ENCODE measurements at regions not wholly inside any gene's neighbourhood (a gene's known extent, or its start where the extent isn't known, plus 50 kb on each side); places are given as distances from the start of the nearest gene placed in this dataset.

- intact Hi-C loops (cut with micrococcal nuclease), result no loop called here
- H3K36me3 ChIP-seq (ENCODE audit: insufficient read depth, low read length), result no peaks in the 10 kb centered on the region
- Mint-ChIP-seq H3K36me3 (no peaks in the 10 kb centered on the region), H3K27ac (no peak overlapping the region), H3K4me1 (no peaks in the 10 kb centered on the region), H3K9me3 (peaks cover 0 to 4% (median 0%) of the 10 kb centered on the region in 8 donors), H3K4me3 (no peak overlapping the region), H3K27me3 (peaks cover 0 to 1% of the 10 kb centered on the region in 2 donors)
- no peaks in the 10 kb centered on the region for H3K9me3 ChIP-seq (ENCODE audit: control insufficient read depth in 1 of 2, low read length in 2 of 2)
- H3K27ac ChIP-seq (ENCODE audit: low read depth, low read length), result no peak overlapping the region
- DNase-seq, result no peak
- H3K4me1 ChIP-seq (ENCODE audit: insufficient read depth, low read length), result no peaks in the 10 kb centered on the region
- POLR2A ChIA-PET (ENCODE audit: partially characterized antibody), result no interaction called here
- H3K4me3 ChIP-seq (ENCODE audit: low read length in 2 of 2), result no peak overlapping the region
- no peaks in the 10 kb centered on the region for H3K27me3 ChIP-seq (ENCODE audit: insufficient read depth, low read length)
- CTCF ChIA-PET (ENCODE audit: partially characterized antibody), result no interaction called here
Observed at GRCh38 chrX:3451571-3451970, 105.1 kb upstream of the MXRA5 start.

- H3K9me3 Mint-ChIP-seq, result peaks cover 0 to 4% (median 0%) of the 10 kb centered on the region in 8 donors
- H3K27ac Mint-ChIP-seq, result no peak overlapping the region
- CTCF ChIA-PET (ENCODE audit: partially characterized antibody), result no interaction called here
Observed at GRCh38 chrX:3450881-3451570, 104.6 kb upstream of the MXRA5 start.

GRCh38 chrX:3449287-3449686, 102.8 kb upstream of the MXRA5 start:
- Histone ChIP-seq H3K4me1 (ENCODE audit: insufficient read depth, low read length) (no peaks in the 10 kb centered on the region), H3K27me3 (ENCODE audit: insufficient read depth, low read length) (no peaks in the 10 kb centered on the region), H3K27ac (ENCODE audit: low read depth, low read length) (no peak overlapping the region), H3K4me3 (ENCODE audit: low read length in 2 of 2) (no peak overlapping the region), H3K36me3 (ENCODE audit: insufficient read depth, low read length) (no peaks in the 10 kb centered on the region), H3K9me3 (ENCODE audit: control insufficient read depth in 1 of 2, low read length in 2 of 2) (no peaks in the 10 kb centered on the region)
- no peak for DNase-seq
- intact Hi-C loops (cut with micrococcal nuclease), result no loop called here
- Mint-ChIP-seq H3K27ac (no peak overlapping the region), H3K9me3 (peaks cover 0 to 4% (median 0%) of the 10 kb centered on the region in 8 donors), H3K36me3 (no peaks in the 10 kb centered on the region), H3K4me1 (no peaks in the 10 kb centered on the region), H3K4me3 (no peak overlapping the region), H3K27me3 (peaks cover 0 to 1% of the 10 kb centered on the region in 2 donors)
- ChIA-PET POLR2A (ENCODE audit: partially characterized antibody) (no interaction called here), CTCF (ENCODE audit: partially characterized antibody) (no interaction called here)

More at GRCh38 chrX:3450881-3451570, 104.6 kb upstream of the MXRA5 start:
- H3K9me3 ChIP-seq (ENCODE audit: control insufficient read depth in 1 of 2, low read length in 2 of 2), result no peaks in the 10 kb centered on the region
- no peak overlapping the region for H3K4me3 ChIP-seq (ENCODE audit: low read length in 2 of 2)
- Mint-ChIP-seq H3K36me3 (no peaks in the 10 kb centered on the region), H3K27me3 (peaks cover 0 to 1% of the 10 kb centered on the region in 2 donors), H3K4me1 (no peaks in the 10 kb centered on the region), H3K4me3 (no peak overlapping the region)
- H3K4me1 ChIP-seq (ENCODE audit: insufficient read depth, low read length), result no peaks in the 10 kb centered on the region
- intact Hi-C loops (cut with micrococcal nuclease), result no loop called here
- no peaks in the 10 kb centered on the region for H3K27me3 ChIP-seq (ENCODE audit: insufficient read depth, low read length)
- no peak overlapping the region for H3K27ac ChIP-seq (ENCODE audit: low read depth, low read length)
- no peak for DNase-seq
- H3K36me3 ChIP-seq (ENCODE audit: insufficient read depth, low read length), result no peaks in the 10 kb centered on the region
- POLR2A ChIA-PET (ENCODE audit: partially characterized antibody), result no interaction called here

GRCh38 chrX:3448563-3448962, 102.1 kb upstream of the MXRA5 start:
- Histone ChIP-seq H3K27me3 (ENCODE audit: insufficient read depth, low read length) (no peaks in the 10 kb centered on the region), H3K27ac (ENCODE audit: low read depth, low read length) (no peak overlapping the region), H3K4me3 (ENCODE audit: low read length in 2 of 2) (no peak overlapping the region), H3K36me3 (ENCODE audit: insufficient read depth, low read length) (no peaks in the 10 kb centered on the region), H3K4me1 (ENCODE audit: insufficient read depth, low read length) (no peaks in the 10 kb centered on the region), H3K9me3 (ENCODE audit: control insufficient read depth in 1 of 2, low read length in 2 of 2) (no peaks in the 10 kb centered on the region)
- DNase-seq, result no peak
- POLR2A ChIA-PET (ENCODE audit: partially characterized antibody), result no interaction called here
- CTCF ChIA-PET (ENCODE audit: partially characterized antibody), result no interaction called here
- intact Hi-C loops (cut with micrococcal nuclease), result no loop called here
- Mint-ChIP-seq H3K4me1 (no peaks in the 10 kb centered on the region), H3K27ac (no peak overlapping the region), H3K27me3 (peaks cover 0 to 1% of the 10 kb centered on the region in 2 donors), H3K36me3 (no peaks in the 10 kb centered on the region), H3K4me3 (no peak overlapping the region), H3K9me3 (peaks cover 0 to 4% (median 0%) of the 10 kb centered on the region in 8 donors)

DNA sequence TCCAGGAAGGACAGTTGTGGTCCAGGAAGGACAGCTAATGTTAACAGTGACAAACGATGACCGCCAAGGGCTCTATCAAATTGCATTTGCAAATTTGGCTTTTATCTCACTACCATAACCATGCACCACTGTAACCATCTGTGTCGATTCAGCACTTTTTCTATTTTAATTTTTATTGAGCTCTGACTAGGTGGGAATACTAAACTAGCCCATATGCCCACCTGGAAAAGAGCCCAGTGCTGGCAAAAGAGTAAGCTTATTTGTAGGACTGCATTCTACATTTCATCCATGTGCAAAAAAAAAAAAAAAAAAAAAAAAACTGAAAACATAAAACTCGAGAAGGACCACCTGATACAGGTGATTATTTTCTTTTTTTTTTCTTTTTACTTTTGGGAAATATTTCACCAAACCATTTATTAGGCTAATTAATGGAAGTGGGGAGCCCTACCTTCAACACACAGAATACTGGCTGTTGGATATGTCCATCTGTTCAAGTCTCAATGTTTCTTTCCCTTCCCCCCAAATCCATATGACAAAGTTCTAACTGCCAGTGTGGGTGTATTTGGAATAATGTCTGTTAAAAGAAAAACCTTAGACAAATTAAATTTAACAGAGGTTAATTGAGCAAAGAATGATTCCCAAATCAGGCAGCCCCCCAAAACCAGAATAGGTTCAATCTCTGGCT, 99.5 kb upstream of the MXRA5 start:
- Mint-ChIP-seq H3K36me3 (no peaks in the 10 kb centered on the region), H3K27ac (no peak overlapping the region), H3K4me1 (no peaks in the 10 kb centered on the region), H3K27me3 (no peaks in the 10 kb centered on the region), H3K4me3 (no peak overlapping the region), H3K9me3 (peaks cover 0 to 3% (median 0%) of the 10 kb centered on the region in 8 donors)
- Histone ChIP-seq H3K4me1 (ENCODE audit: insufficient read depth, low read length) (no peaks in the 10 kb centered on the region), H3K36me3 (ENCODE audit: insufficient read depth, low read length) (no peaks in the 10 kb centered on the region), H3K27ac (ENCODE audit: low read depth, low read length) (no peak overlapping the region), H3K9me3 (ENCODE audit: control insufficient read depth in 1 of 2, low read length in 2 of 2) (no peaks in the 10 kb centered on the region), H3K27me3 (ENCODE audit: insufficient read depth, low read length) (no peaks in the 10 kb centered on the region), H3K4me3 (ENCODE audit: low read length in 2 of 2) (no peak overlapping the region)
- ChIA-PET CTCF (ENCODE audit: partially characterized antibody) (no interaction called here), POLR2A (ENCODE audit: partially characterized antibody) (no interaction called here)
- intact Hi-C loops (cut with micrococcal nuclease), result no loop called here
- no peak for DNase-seq

DNA sequence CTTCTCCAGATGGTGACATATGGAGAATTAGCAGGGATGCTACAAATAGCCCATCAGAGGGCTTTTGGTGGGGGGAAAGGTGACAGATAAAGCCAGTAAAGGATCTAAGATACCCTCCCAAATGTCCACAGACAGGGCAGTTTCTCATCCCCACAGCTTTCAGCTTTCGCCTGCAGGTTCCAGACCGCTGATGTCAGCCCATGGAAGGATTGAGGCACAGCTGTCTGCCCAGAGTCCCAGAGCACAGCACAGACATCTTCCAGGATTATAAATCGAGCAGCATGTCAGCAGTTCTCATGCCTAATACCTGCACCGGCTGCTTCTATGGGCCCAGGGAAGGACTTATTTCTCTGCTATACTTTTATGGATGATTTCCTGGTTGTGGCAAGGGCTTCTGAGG, 96.7 kb upstream of the MXRA5 start:
- POLR2A ChIA-PET (ENCODE audit: partially characterized antibody), result no interaction called here
- peaks cover 0 to 3% (median 0%) of the 10 kb centered on the region in 8 donors for H3K9me3 Mint-ChIP-seq

DNA sequence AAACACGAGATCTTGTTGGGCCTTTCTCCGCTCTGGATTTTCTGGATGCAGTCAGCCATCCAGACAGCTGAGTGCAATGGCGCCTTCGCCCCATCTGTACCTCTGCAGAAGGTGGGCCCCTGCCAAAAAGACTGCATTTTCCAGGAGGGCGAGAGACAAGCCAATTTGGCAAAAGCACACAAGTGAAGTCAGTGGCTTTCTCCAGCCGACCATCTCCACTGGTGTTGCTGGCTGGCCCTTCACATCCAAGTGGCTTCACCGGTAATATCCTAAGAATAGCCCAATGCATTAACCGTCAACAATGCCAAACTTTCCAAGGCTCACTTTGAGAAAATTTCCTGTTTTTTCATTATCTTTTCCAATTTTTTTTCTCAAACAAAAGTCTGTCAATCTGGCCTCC, 96.2 kb upstream of the MXRA5 start:
- intact Hi-C loops (cut with micrococcal nuclease), result no loop called here
- CTCF ChIA-PET (ENCODE audit: partially characterized antibody), result no interaction called here
- H3K27ac ChIP-seq (ENCODE audit: low read depth, low read length), result no peak overlapping the region
- no peaks in the 10 kb centered on the region for H3K27me3 ChIP-seq (ENCODE audit: insufficient read depth, low read length)
- Mint-ChIP-seq H3K27ac (no peak overlapping the region), H3K27me3 (no peaks in the 10 kb centered on the region), H3K36me3 (no peaks in the 10 kb centered on the region), H3K4me1 (no peaks in the 10 kb centered on the region), H3K4me3 (no peak overlapping the region), H3K9me3 (peaks cover 0 to 3% (median 0%) of the 10 kb centered on the region in 8 donors)
- no peak overlapping the region for H3K4me3 ChIP-seq (ENCODE audit: low read length in 2 of 2)
- H3K36me3 ChIP-seq (ENCODE audit: insufficient read depth, low read length), result no peaks in the 10 kb centered on the region
- POLR2A ChIA-PET (ENCODE audit: partially characterized antibody), result no interaction called here
- no peaks in the 10 kb centered on the region for H3K9me3 ChIP-seq (ENCODE audit: control insufficient read depth in 1 of 2, low read length in 2 of 2)
- no peaks in the 10 kb centered on the region for H3K4me1 ChIP-seq (ENCODE audit: insufficient read depth, low read length)
- DNase-seq, result no peak

More for the DNA sequence above, 96.7 kb upstream of the MXRA5 start:
- H3K27me3 Mint-ChIP-seq, result no peaks in the 10 kb centered on the region
- Histone ChIP-seq H3K27ac (ENCODE audit: low read depth, low read length) (no peak overlapping the region), H3K4me1 (ENCODE audit: insufficient read depth, low read length) (no peaks in the 10 kb centered on the region), H3K4me3 (ENCODE audit: low read length in 2 of 2) (no peak overlapping the region), H3K9me3 (ENCODE audit: control insufficient read depth in 1 of 2, low read length in 2 of 2) (no peaks in the 10 kb centered on the region), H3K36me3 (ENCODE audit: insufficient read depth, low read length) (no peaks in the 10 kb centered on the region), H3K27me3 (ENCODE audit: insufficient read depth, low read length) (no peaks in the 10 kb centered on the region)
- intact Hi-C loops (cut with micrococcal nuclease), result no loop called here
- H3K27ac Mint-ChIP-seq, result no peak overlapping the region
- H3K4me3 Mint-ChIP-seq, result no peak overlapping the region
- no peak for DNase-seq
- no peaks in the 10 kb centered on the region for H3K4me1 Mint-ChIP-seq
- CTCF ChIA-PET (ENCODE audit: partially characterized antibody), result no interaction called here
- H3K36me3 Mint-ChIP-seq, result no peaks in the 10 kb centered on the region

Data from CD4-positive, alpha-beta memory T cell (primary cell).